ENCODE measurements at regions not wholly inside any gene's neighbourhood (a gene's known extent, or its start where the extent isn't known, plus 50 kb on each side); places are given as distances from the start of the nearest gene placed in this dataset.

- TF ChIP-seq POLR2A (IDR thresholded peaks at IDR 0.05; ENCODE audit: extremely low read depth, insufficient read length): no peak
- TF ChIP-seq, protein P1, sequence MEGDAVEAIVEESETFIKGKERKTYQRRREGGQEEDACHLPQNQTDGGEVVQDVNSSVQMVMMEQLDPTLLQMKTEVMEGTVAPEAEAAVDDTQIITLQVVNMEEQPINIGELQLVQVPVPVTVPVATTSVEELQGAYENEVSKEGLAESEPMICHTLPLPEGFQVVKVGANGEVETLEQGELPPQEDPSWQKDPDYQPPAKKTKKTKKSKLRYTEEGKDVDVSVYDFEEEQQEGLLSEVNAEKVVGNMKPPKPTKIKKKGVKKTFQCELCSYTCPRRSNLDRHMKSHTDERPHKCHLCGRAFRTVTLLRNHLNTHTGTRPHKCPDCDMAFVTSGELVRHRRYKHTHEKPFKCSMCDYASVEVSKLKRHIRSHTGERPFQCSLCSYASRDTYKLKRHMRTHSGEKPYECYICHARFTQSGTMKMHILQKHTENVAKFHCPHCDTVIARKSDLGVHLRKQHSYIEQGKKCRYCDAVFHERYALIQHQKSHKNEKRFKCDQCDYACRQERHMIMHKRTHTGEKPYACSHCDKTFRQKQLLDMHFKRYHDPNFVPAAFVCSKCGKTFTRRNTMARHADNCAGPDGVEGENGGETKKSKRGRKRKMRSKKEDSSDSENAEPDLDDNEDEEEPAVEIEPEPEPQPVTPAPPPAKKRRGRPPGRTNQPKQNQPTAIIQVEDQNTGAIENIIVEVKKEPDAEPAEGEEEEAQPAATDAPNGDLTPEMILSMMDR (IDR thresholded peaks at IDR 0.05; ENCODE audit: low read depth, low read length): no peak
These were observed 374.6 kb upstream of the B3GAT1 start for GRCh38 chr11:134786636-134787035.

Measured in NB4 (cell line).